WI38 (cell line): ENCODE measurements at regions not wholly inside any gene's neighbourhood (a gene's known extent, or its start where the extent isn't known, plus 50 kb on each side); places are given as distances from the start of the nearest gene placed in this dataset.
"Not testable (repeated sequence)": the region's sequence is repeated elsewhere in the genome, so short reads cannot be mapped to it uniquely, and the experiment has no call there.

Experiments
- H3K4me3 ChIP-seq: 2 replicates; pipeline ENCODE4 v1.5.1; 2011; ENCODE audit warnings: low read depth, mild to moderate bottlenecking, control low read depth, low read length

DNA sequence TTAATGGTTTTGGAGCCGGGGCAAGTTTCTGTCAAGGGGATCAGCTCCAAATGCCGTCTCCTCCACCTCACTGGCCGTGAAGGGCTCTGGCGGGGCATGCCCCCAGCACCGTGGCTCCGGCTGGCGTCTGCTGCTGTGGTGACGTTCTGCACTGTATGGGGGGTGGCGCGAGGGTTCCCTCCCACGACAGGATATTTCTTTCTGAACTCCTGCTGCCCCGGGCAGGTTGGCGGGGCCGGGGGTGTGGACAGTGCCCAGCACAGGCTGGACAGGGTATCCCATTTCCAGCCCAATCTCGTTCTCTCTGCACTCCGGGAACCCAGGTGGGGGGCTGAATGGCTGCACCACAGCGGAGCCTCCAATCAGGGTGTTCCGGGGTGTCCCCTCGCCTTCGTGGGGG is 201.6 kb downstream of the BANP start:
- not testable (repeated sequence) for H3K4me3 ChIP-seq

DNA sequence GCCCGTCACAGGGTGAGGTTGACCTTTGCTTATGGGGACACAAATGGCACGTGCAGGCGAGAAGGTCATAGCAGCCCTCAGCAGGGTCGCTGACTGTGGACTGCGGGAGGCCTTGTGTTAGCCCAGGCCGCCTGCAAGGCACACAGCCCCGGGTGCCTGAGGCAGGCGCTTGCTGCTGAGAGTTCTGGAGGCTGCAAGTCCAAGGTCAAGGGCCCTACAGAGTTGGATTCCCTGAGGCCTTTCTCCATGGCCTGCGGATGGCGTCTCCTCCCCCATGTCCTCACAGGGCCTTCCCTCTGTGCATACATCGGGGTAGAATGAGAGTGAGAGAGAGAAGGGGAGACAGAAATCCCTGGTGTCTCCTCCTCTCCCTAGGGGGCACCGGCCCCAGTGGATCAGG is 202.3 kb downstream of the BANP start:
- not testable (repeated sequence) for H3K4me3 ChIP-seq

DNA sequence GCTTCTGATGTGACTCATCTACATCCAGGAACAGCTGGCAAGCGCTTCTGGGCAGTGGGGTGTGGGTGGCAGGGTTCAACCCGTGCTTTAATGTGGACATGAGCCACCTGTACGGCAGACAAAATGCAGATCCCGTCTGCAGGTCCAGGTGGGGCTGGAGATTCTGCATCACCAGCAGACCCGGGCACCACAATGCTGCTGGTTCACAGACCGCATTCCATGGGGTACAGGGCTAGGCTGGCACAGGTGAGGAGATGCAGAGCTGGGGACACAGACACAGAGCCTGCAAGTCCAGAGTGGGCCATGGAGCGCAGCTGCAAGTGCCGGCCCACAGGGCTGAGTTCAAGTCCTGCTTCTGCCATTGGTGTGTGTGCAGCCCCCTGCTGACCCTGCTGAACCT is 203.7 kb downstream of the BANP start:
- H3K4me3 ChIP-seq: not testable (repeated sequence)

GRCh38 chr16:88155681-88156080 is 204.4 kb downstream of the BANP start:
- not testable (repeated sequence) for H3K4me3 ChIP-seq

DNA sequence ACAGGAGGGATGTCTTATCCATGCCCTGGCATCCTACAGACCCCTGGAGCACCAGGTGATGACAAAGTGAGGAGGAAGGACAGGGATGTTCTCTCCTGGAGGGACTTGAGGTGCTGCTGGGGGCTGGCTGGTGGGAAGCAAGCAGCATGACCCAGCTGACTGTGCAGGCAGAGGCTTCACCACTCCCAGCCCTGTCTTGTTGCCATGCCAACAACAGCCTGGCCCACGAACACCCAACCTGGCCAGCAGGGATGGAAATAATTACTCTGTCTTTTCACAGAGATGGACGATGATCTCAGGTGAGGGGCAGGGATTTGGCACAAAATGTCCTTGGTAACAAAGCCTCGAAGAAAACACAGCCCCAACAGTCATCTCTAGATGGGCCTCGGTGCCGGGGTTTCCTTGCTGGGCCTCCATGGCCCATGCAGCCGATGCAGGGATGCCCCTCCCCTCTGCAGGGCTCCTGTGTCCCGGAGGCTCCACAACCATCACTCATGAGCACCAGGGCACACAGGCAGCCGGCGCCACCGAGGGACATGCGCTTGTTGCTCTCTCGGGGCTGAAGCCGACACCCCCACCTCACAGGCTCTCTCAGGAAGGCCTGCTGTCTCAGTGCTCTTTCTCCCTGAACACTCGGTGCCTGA is 205.5 kb downstream of the BANP start:
- H3K4me3 ChIP-seq: not testable (repeated sequence)

DNA sequence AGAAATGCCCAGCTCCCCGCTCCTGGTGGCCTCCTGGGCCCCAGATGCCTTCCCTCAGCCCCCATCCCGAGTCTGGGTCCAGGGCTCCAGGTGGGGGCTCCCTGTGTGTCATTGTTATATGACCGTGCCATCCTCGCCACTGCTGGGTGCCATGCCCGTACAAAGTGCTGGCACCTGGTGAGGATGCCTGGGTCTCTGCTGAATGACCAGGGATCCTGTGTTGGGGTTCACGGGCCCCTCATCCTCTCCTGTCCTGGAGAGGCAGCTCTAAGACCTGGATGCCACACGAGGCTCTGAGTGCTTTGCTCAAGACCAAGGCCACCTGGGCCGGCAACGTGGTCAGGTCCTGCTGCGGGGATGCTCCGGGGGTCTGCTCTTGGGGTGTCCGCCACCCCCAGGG is 206.5 kb downstream of the BANP start:
- not testable (repeated sequence) for H3K4me3 ChIP-seq

DNA sequence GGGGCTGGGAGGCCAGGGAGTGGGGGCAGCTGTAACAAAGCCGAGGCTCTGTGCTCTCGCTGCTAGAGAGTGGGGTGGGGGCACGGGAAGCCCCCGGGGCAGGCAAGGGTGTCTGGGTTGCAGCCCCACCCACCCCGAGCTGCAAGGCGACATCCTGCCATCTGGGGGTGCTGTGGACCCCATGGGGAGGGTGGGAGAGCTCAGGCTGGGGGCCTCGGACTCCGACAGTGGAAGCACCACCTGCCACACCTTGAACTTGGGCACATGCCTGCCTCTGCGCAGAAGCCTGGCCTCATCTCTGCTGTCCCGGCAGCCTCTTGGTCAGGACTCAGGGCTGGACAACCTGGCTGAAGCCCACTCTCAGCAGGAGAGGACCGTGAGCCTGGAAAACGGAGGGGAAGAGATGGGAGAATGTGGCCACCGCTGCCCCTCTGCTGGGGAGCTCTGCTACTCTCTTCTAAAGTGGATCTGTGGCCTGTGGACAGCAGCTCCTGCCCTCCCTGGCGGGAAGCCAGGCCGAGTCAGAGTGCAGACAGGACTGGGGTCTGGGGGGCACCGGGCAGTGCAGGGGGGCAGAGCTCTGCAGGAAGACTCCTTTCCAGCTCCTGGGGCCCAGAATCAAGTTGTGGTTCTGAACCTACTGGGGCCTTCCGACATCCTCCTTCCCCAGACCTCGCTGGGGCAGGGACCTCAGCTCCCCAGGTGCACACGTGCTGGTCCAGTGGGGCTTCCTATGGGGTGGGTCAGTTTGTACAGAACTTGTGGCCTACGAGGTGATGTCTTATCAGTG is 207.2 kb downstream of the BANP start:
- not testable (repeated sequence) for H3K4me3 ChIP-seq

GRCh38 chr16:88159046-88159896 is 208.0 kb downstream of the BANP start:
- H3K4me3 ChIP-seq: not testable (repeated sequence)

DNA sequence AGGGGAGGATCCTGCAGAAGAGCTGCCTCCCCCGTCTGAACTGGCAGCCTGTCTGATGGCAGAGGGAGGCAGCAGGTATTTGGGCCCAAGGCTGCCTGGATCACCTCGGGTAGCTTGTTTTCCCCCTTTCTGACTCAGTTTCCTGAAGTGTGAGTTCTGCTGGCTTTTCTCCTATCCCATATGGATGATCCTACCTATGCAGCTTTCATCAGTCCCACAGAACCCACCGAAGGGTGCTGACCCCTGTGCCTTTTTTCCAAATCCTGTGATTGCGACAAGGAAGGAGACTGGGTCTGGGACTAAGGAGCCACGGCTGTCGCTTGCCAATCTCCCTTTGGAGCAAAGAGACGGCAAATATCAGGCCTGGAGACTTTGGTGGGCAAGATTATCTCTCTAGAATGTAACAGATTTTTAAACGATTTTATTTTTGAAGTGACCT is 208.7 kb downstream of the BANP start:
- not testable (repeated sequence) for H3K4me3 ChIP-seq

GRCh38 chr16:88161191-88161590 is 210.0 kb downstream of the BANP start:
- H3K4me3 ChIP-seq: not testable (repeated sequence)

DNA sequence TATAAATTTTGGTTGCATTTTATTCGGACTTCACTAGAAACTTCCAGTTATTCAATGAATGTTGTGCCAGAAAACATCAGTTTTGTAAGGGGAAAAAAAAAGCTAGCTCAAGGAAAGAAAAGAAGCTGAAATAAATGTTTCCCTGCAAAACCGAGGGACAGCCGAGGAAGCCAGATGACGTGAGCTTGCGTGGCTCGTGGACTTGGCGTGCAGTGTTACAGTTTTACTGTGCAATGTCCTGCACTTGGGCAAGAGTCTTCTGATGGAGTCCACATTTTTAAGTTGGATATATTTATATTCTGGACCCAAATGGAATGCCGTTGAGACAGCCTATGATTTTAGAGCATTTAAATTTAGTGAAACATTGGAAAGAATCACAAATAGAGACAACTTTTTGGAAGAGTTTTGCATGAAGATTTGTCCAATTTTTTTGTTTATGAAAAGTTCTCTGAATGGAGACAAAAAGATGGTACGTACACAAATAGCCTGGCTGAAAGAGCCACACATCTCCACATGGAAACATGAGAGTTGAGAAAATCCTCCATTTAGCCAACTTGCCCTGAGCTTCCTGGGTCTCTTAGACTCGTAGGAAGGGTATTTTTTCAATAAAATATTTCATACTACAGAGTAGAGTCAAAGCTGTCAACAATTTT is 210.5 kb downstream of the BANP start:
- H3K4me3 ChIP-seq: not testable (repeated sequence)

GRCh38 chr16:88162778-88163177 is 211.5 kb downstream of the BANP start:
- not testable (repeated sequence) for H3K4me3 ChIP-seq

DNA sequence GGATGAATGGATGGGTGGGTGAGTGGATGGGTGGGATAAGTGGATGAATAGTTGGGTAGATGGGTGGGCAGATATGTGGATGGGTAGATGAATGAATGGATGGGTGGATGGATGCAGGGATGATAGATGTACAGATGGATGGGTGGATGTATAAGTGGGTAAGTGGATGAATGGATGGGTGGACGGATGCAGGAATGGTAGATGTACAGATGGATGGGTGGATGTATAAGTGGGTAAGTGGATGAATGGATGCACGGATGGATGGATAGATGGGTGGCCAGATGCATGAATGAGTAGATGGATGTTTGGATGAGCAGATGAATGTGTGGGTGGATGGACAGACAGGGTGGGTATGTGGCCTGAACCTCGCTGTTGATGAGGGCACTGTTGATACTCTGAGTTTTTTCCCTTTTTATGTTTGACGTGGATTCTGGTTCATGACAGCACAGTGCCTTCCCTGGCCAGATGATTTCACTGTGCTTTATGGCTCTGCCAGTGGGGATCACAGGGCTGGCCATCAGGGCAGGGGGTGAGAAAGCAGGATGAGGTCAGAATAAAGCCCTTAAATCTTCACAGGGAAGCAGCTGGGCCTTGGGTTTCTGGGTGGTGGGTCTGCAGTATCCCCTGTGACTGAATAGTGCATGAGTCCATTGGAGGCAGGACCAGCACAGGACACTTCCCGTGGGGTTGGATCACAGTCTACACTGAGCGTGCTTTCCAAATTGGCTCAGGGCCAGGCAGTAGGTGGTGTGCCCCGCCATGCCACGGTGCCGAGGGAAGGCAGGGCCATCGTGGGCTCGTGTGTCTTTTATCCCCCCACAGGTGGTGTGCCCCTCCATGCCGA is 213.2 kb downstream of the BANP start:
- not testable (repeated sequence) for H3K4me3 ChIP-seq

DNA sequence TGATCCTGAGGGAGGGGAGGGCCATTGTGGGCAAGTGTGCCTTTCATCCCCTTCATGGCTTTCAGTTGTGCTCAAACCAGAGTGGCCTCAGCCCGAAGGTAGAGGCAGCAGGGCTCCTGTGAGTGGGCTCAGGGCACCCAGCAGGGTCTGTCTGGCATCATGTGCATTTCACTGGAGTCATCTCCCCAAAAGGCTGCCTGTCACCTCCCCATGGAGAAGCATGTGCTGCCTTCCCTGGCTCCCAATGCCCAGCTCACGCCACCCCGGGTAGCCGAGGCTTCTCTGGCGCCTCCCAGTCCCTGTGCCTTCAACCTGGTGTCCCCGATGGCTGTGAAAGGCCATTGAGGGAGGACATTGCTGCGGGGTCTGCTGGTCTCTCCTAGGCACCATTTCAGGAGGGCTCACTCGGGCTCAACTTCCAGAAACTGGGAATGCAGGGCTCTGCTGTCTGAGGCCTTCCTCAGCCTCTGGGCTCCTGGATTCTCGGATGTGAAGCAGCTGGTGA is 213.9 kb downstream of the BANP start:
- not testable (repeated sequence) for H3K4me3 ChIP-seq

GRCh38 chr16:88165683-88166082 is 214.4 kb downstream of the BANP start:
- not testable (repeated sequence) for H3K4me3 ChIP-seq

DNA sequence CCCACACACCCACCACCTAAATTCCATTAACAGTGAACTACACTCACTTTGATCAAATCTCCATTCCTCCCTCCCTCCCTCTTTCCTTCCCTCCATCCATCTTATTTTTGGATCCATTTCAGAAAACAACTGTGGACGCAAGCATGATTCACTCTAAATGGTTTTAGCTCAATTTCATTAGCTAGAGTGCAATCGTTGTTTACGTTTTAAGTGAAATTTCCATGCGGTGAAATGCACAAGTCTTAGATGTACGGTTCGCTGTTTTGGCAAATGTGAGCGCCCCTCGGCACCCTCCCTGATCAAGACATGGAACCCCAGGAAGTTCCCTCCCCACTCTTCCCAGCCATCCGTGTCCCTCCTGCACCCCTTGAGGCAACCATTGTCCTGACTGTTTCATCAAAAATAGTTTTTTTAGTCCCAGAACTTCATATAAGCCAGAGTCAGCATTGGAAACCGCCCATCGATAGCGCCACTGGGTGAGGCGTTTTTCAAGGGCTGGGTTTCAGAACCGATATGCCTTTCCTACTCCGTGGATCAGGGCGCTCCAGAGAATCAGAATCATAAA is 215.1 kb downstream of the BANP start:
- H3K4me3 ChIP-seq: peak overlapping the region; percentile 29; the same call in 1 of the 2 replicates

GRCh38 chr16:88167798-88168556 is 214.8 kb upstream of the ZNF469 start:
- not testable (repeated sequence) for H3K4me3 ChIP-seq

- H3K4me3 ChIP-seq: not testable (repeated sequence)
Observed at GRCh38 chr16:88168557-88168949, 214.2 kb upstream of the ZNF469 start.
